ENCODE measurements at regions not wholly inside any gene's neighbourhood (a gene's known extent, or its start where the extent isn't known, plus 50 kb on each side); places are given as distances from the start of the nearest gene placed in this dataset.
"Not testable (repeated sequence)": the region's sequence is repeated elsewhere in the genome, so short reads cannot be mapped to it uniquely, and the experiment has no call there.

- DNase-seq (ENCODE audit: low read depth in 3 of 3, low spot score in 2 of 3) = no peak
Measured at GRCh38 chr5:39933061-39933460, 508.3 kb upstream of the DAB2 start.

- no peak for DNase-seq (ENCODE audit: low read depth in 3 of 3, low spot score in 2 of 3)
Measured at GRCh38 chr5:39928709-39929108, 503.9 kb upstream of the DAB2 start.

- DNase-seq (ENCODE audit: low read depth in 3 of 3, low spot score in 2 of 3) = no peak
Measured at GRCh38 chr5:39919876-39920275, 495.1 kb upstream of the DAB2 start.

- DNase-seq (ENCODE audit: low read depth in 3 of 3, low spot score in 2 of 3) = no peak
Measured at GRCh38 chr5:39912906-39913305, 488.1 kb upstream of the DAB2 start.

DNA sequence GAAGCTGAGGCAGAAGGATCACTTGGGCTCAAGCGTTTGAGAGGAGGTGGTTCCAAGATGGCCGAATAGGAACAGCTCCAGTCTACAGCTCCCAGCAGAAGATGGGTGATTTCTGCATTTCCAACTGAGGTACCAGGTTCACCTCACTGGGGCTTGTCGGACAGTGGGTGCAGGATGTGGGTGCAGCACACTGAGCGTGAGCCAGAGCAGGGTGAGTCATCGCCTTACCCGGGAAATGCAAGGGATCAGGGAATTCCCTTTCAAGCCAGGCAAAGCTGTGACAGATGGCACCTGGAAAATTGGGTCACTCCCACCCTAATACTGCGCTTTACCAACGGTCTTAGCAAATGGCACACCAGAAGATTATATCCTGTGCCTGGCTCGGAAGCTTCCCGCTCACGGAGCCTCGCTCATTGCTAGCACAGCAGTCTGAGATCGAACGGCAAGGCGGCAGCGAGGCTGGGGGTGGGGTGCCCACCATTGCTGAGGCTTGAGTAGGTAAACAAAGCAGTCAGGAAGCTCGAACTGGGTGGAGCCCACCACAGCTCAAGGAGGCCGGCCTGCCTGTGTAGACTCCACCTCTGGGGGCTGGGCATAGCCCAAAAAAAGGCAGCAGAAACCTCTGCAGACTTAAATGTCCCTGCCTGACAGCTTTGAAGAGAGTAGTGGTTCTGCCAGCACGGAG is 482.6 kb upstream of the DAB2 start:
- not testable (repeated sequence) for DNase-seq (ENCODE audit: low read depth in 3 of 3, low spot score in 2 of 3)

GRCh38 chr5:39906146-39906545 is 481.4 kb upstream of the DAB2 start:
- DNase-seq (ENCODE audit: low read depth in 3 of 3, low spot score in 2 of 3) = no peak

DNA sequence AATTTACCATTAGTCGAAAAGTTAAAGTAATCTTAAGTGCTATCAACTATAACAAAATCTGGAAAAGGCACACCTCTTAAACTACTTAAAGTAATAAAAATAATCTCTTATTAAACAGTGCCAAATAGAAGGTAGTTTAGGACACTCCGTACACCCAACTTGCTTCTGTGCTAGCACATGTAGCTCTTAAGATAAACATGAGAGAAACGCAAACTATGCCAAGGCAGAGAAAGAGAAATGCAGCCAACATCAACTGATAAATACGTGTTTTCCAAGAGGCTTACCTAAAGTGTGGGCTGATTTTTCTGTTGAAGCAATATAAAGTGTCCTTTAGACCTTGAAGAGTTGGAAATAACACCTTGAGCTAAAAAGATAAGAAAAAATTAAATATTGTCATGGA is 480.6 kb upstream of the DAB2 start:
- DNase-seq (ENCODE audit: low read depth in 3 of 3, low spot score in 2 of 3) = no peak

GRCh38 chr5:39902626-39903025 is 477.8 kb upstream of the DAB2 start:
- DNase-seq (ENCODE audit: low read depth in 3 of 3, low spot score in 2 of 3) = no peak

DNA sequence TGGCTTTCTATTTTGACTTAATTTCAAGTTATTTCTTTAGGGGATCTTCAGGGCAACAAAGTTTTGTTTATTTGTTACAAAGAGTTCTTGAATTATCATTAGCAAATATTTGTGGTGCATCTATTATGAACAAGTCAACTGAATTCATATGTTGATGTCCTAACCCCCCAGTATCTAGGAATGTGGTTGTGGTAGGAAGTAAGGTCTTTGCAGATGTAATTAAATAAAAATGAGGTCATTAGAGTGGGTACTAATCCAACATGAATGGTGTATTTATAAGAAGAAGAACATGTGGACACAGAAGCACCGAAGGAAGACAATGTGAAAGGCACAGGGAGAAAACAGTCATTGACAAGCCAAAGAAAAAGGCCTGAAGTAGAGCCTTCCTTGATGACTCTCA is 474.0 kb upstream of the DAB2 start:
- DNase-seq (ENCODE audit: low read depth in 3 of 3, low spot score in 2 of 3) = no peak

DNA sequence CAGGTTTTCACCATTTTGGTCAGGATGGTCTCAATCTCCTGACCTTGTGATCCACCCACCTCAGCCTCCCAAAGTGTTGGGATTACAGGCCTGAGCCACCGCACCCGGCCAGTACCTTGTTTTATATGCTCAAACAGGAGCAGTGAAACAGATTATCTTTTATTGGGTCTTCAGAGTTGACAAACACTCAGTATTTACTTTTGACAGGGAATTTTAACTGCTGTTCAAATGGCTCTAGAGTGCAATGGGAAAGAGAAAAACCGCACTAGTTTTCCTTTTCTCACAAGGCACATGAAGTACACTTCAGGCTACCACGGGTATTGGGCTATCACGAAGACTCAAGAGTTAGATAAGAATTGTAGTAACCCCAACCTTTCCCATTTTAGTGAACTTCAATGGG is 471.9 kb upstream of the DAB2 start:
- no peak for DNase-seq (ENCODE audit: low read depth in 3 of 3, low spot score in 2 of 3)

DNA sequence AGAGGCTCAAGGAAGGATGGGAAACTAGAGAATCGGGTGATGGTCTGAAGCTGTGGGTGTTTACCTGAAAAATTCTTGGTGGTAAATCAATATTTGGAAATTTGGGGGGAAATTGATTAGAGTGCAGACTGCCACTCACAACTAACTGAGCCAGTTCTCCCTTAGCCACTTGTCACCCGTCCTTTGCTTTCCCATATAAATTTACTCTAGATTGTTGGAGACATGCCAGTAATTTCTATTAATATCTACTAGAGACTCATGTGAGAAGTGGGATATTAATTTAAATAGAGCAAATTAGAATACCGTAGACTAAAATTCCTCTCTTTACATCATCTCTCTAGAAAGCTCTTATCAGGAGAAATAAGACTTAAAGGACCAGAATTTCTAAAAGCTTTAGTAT is 471.3 kb upstream of the DAB2 start:
- DNase-seq (ENCODE audit: low read depth in 3 of 3, low spot score in 2 of 3) = no peak

- no peak for DNase-seq (ENCODE audit: low read depth in 3 of 3, low spot score in 2 of 3)
Measured at GRCh38 chr5:39892708-39893107, 467.9 kb upstream of the DAB2 start.

DNA sequence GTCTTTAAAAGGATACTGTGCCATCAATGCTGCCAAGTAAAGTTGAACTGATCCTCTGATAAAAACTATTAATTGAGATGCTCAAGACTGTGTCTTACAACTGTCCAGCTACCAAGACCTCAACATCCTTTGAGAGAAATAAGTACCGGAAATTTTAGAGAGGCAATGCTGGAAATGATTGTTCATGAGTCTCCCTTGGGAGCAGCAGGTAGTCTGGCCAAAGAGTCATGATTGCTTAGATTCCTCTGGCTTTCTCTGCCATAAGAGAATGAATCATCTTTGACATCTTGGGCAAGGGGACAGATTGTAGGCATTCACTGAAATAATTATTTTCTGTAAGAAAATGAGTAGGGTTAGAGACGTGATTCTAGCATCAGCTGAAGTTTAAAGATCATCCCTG is 466.6 kb upstream of the DAB2 start:
- DNase-seq (ENCODE audit: low read depth in 3 of 3, low spot score in 2 of 3) = no peak

GRCh38 chr5:39880985-39881384 is 456.2 kb upstream of the DAB2 start:
- no peak for DNase-seq (ENCODE audit: low read depth in 3 of 3, low spot score in 2 of 3)

- no peak for DNase-seq (ENCODE audit: low read depth in 3 of 3, low spot score in 2 of 3)
Measured at GRCh38 chr5:39877479-39877878, 452.7 kb upstream of the DAB2 start.

DNA sequence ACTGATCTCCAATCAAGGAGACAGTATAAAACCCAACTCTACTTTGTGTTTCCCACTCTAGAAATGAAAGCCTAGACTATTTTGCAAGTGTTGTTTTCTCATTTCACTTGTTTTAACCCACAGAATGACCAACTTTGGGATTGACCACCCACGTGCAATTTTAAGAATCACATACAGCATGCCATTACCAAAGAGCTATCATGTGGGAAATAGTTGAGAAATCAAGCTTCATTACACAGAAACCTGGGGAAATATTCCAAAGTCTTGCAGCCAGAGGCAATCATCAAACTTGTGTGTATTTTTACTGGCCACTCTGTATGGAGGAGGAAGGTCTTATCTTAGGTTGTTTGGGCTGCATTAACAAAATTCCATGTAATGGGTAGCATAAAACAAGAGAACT is 451.4 kb upstream of the DAB2 start:
- no peak for DNase-seq (ENCODE audit: low read depth in 3 of 3, low spot score in 2 of 3)

DNA sequence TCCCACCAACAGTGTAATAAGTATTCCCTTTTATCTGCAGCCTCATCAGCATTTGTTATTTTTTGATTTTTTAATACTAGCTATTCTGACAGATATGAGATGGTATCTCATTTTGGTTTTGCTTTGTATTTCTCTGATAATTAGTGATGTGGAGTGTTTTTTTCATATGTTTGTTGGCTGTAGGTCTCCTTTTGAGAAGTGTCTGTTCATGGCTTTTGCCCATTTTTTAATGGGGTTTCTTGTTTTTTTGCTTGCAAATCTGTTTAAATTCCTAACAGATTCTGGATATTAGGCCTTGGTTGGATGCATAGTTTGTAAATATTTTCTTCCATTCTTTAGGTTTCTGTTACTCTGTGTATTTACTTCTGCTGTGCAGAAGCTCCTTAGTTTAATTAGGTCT is 445.4 kb upstream of the DAB2 start:
- no peak for DNase-seq (ENCODE audit: low read depth in 3 of 3, low spot score in 2 of 3)

GRCh38 chr5:39869396-39869795 is 444.6 kb upstream of the DAB2 start:
- DNase-seq (ENCODE audit: low read depth in 3 of 3, low spot score in 2 of 3) = no peak

DNA sequence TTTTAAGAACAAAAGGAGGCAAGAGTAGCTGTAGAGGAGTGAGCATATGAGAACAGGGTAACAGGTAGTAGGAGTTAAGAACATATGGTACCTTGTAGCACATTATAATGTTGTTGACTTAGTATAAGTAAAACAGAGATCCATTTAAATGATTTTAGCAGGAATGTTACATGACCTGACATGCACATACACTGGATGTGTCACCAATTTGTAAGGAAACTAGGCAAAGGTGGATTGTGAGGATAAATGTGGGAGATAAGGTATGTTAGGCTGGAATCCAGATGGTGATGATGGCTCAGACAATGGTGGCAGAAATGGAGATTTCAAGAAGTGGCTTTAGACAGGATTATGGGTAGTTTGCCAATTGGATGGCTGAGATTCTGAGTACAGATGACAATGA is 443.1 kb upstream of the DAB2 start:
- DNase-seq (ENCODE audit: low read depth in 3 of 3, low spot score in 2 of 3) = no peak

- no peak for DNase-seq (ENCODE audit: low read depth in 3 of 3, low spot score in 2 of 3)
Measured at GRCh38 chr5:39863926-39864552, 439.3 kb upstream of the DAB2 start.

- DNase-seq (ENCODE audit: low read depth in 3 of 3, low spot score in 2 of 3) = no peak
Measured at GRCh38 chr5:39857041-39857440, 432.3 kb upstream of the DAB2 start.

DNA sequence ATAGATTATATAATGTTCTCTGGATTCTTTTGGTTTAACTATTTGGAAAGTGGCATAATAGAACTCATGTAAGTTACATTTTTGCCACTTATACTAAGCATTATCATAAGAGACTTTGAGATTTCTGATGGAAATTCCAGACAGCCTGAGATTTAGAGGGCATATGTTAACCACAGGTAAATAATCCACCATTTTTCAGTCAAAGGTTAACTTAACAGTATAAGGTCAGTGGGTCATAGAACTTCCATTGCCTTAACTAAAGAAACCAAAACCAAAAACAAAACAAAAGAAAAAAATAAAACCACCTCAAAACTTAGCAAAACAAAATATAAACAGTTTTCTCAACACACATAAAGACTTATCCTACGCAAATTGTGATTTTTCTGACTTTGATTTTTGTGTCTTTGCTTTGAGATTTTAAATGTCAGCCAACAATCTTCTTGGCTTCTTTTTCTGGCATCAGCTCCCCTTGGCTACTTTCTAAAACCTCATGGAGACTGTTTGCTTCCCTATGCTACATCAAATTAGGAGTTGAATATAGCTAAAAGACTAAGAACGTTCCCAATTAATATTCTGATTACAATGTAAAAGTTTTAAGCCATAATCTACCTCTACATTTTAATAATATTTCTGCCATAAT is 430.1 kb upstream of the DAB2 start:
- no peak for DNase-seq (ENCODE audit: low read depth in 3 of 3, low spot score in 2 of 3)

Measured in right renal cortex interstitium (tissue), 3 donors.